ENCODE measurements at regions not wholly inside any gene's neighbourhood (a gene's known extent, or its start where the extent isn't known, plus 50 kb on each side); places are given as distances from the start of the nearest gene placed in this dataset.

DNA sequence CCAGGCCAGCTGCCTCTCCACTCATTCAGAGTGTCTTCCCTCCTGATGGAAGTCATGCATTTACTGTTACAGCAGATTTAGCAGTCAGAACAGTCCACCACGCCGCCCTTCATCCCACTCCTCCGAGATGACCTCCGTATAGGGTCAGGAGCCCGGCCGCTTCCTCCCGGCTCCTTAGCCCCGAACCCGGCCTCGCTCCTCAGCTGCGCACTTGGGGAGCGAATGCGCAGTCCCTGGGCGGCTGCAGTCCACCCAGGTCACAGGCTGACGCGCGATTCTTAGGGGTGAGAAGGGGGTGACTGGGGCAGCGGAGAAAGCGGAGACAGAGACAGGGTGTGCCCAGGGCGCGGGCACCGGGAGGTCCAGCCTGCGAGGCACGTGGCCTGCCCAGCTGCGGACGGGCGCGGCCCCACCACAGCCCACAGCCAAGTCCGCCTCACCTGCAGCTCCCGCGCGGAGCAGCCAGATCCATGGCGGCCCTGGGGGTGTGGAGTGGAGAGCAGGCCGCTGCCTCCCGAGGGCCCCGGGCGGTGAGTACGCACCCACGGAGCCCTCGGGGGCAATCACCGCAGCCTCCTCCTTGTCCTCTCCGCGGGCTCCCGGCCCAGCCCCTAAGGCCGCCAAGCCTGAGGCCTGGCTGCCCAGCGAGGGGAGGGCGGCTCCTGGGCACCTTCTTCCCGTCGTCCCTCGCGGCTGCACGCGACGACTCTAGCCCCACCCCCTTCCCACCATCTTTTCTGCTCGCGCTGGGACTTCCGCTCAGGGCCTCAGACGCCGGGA is 286.6 kb downstream of the BRD1 start:
- DNase-seq: no peak

DNA sequence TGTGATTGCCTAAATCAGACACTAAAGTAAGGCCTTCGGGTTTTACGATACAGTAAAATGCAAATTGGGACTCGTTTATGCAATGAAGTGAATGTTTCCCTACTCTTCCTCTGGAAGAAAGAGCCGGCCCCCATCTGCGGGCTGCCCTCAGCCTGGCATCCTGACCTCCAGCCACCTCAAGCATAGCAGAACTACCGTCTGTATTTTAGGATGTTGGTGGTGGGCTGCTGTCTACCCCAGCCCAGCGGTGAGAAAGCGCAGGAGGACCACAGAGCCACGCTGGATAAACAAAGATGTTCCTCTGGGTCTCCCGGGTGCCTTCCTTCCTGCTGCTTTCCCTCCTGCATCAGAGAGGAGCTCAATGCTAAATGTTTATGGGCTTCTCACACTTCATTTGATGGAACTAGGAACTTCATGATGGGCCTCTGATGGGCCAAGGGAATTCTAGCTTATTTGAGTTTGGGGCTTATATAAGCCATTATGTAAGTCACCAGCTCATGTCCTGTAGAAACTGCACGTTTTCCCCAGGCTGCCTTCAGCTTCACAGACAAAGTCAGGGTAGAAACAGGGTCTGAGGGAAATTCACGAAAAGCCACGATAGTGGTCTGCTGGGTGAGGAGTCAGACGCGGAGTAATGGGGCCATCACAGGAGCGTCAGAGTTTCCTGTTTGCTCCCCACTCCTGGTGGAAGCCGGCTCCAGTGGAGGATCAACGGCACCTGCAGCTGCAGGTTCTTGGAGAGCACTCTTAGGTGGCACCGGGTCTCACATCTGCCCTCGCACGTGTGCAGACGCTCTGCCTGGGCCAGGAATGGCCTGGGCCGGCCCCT is 287.4 kb downstream of the BRD1 start:
- no peak for DNase-seq

DNA sequence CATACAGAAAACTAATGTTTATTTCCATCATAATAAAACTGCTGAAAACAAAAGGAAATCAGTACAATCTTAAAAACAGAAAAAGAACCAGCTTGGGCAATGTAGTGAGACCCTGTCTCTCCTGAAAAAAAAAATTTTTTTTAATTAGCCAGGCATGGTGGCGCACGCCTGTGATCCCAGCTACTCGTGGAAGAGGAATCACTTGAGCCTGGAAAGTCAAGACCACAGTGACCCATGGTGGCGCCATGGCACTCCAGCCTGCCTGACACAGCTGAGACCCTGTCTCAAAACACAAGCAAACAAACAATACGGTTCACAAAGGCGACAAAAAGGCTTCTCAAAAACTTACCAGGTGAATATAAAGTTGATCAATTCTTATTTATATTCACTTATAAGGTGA is 289.7 kb downstream of the BRD1 start:
- no peak for DNase-seq

DNA sequence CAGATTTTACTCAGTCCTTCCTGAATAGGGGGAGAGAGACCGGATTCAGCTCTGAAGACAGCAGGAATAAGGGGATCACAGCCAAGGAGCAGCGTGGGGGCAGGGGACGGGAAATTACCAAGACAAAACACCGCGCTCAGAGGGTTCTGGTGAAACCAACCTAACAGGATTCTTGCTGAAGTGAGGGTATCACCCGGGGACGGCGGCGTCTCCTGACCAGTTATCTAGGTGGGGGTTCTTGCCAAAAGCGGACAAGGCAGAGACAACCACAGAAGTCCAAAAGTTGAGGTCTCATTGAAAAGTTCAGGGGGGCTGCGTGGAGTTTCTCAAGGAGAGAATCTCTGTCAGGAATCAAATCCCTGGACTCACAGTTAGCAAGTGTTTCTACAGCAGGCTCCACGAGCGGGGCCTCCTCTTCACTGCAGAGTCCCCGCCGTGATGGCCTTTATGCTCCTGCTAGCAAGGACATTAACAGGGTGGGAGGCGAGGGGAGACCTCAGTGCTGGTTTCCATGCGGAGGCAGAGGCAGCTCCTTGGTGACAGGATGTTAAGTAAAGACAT is 291.0 kb downstream of the BRD1 start:
- DNase-seq: no peak

GRCh38 chr22:49535527-49536125 is 292.0 kb downstream of the BRD1 start:
- DNase-seq: no peak

GRCh38 chr22:49535126-49535525 is 292.5 kb downstream of the BRD1 start:
- no peak for DNase-seq

GRCh38 chr22:49534386-49534785 is 293.3 kb downstream of the BRD1 start:
- DNase-seq: no peak

DNA sequence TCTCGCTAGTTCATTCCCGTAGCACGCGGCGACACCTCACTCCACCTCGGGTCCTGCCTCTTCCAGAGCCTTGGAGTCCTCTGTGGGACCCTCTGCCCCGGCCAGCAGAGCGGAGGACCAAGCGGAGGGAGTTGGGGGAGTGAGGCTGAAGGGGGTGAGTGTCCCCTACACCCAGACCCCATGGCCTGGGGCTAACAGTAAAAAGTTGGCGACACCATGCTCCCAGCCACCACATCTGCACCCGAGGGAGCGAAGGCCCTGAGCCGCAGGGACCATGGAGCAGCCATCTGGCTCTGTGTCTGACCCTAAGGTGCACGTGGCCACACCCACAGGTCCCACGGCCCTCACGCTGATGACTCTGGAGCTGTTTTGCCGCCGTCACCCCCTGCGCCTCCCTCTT is 293.8 kb downstream of the BRD1 start:
- no peak for DNase-seq

- DNase-seq: no peak
Measured at GRCh38 chr22:49532869-49533802, 294.5 kb downstream of the BRD1 start.

DNA sequence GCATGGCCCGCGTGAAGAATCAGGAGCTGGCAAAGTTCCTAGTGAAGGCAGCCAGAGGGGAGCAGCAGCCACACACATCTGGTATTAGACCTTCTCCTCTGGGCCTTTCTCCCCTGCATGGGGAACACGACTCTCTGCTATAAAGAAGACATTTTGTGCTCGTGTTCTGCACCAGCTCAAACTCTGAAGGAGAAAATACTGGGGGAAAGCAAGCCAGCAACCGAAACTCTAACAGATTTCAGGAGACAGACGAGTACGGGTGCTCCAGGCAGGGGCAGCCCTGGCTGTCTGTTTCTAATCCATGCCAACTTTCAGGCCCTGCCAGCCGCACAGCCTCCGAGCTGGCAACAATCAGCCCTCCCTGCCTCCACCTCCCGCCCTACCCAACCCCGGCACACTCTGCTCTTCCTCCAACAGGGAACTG is 296.3 kb downstream of the BRD1 start:
- no peak for DNase-seq

- no peak for DNase-seq
Measured at GRCh38 chr22:49530671-49531367, 296.9 kb downstream of the BRD1 start.

DNA sequence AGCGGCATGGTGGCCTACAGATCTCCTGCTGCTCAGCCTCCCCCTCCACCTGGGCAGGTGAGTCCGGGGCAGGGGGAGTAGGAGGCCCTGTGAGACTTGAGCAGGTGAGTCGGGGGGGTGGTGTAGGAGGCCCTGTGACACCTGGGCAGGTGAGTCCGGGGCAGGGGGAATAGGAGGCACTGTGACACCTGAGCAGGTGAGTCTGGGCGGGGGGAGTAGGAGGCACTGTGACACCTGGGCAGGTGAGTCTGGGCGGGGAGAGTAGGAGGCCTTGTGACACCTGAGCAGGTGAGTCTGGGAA is 299.3 kb downstream of the BRD1 start:
- no peak for DNase-seq

DNA sequence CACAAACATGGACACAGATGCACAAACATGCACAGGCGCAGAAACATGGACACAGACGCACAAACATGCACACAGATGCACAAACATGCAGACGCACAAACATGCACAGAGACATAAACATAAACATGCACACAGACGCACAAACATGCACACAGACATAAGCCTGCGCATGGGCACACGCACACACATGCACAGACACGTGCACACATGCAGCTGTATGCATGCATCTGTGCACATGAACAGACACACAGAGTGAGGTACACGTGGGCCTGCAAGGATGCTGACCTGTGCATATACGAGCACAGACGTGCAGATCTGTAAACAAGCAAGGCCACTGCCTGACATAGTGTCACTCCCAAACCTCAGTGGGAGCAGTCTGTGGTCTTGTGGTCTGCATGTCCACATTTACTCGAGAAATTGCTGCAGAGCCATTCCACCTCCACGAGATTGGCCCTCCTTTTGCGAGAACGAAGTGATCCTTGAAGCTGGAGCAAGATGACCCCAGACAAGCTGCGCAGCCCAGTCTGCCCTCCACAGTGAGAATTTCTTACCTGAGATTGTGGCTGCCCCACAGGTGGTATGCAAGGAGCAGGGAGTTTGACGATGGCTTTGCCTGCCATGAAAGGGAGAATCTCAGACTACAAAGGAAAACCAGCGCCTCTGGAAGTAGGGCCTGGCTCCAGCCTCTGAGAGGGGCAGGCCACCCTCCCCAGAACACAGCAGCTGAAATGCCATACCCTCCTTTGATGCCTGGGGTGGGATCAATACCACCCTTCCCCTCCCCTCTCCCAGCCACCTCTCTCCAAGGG is 299.9 kb downstream of the BRD1 start:
- DNase-seq: no peak

DNA sequence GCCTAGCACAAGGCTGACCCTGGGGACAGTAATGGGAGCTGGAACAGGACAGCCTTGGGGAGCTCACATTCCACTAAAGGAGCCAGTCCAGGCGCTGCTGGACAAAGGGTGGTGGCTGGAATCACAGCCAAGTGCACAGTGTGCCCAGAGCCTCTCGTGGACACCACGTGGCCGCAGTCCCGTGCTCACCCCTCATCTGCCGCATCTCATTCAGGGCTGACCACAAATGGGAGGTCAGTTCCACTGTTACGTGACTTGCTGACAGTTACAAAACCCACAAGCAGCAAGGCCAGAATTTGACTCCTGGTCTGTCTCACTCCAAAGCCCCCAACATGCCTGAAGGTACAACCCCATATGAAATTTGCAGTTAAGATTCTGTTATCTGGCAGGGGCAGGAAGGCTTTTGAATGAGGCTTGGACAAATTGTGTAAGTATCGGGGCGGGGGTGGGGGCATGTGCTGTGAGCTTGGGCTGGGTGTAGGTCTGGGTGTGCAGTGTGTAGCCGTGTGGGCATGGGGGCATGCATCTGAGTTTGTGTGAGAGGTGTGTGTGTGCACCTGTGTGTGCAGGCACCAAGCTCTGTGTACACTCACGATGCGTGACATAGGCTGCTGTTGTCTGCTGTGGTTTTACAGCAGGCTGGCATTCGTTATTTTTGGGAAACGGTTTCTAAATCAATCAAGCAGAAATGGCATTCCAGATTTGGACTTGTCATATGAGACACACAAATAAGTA is 301.7 kb downstream of the BRD1 start:
- DNase-seq: no peak

GRCh38 chr22:49525360-49525759 is 302.3 kb downstream of the BRD1 start:
- no peak for DNase-seq

DNA sequence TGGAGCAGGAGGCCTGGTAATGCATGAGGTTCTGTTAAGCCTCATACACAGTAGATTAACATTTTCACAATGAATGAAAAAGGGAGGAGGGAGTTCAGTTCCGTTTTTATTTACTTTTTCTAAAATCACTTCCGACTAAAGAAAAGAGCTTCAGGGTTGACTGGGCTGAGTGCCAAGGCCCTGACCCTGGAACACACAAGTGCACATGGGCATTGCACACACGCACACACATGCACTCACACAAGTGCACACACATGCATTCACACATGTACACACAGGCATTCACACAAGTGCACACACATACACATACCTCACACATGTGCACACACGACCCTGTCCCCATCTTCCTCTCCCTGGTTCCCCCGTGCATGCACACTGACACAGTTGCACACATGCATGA is 303.3 kb downstream of the BRD1 start:
- DNase-seq: no peak

DNA sequence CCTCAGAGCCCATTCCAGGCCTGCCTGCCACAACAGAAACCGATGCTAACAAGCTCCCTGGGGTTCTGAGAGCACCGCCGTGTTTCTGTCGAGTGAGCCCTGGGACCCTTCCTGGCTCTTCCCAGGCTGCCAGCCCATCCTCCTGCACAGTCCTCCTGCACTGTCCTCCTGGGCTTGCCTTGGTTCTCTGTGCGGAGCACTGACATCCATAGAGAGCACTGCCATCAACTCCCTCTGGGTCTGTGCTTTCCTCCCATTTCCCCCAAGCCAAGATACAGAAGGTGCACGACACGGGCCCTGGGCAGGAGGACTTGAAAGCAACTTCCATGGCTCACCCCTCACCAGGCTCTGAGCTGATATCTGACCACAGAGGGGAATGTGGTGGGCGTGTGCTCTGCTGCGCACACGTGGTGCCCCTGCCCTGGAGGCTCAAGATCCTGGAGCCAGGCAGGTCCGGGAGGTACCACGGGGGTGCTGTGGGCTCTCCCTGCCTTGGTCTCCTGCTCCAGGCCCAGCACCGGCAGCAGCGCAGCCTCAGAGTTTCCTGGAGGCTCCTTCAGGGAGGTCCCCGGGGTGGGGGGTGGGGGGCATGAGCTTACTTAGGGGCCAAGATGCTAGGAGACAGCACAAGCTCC is 304.2 kb downstream of the BRD1 start:
- no peak for DNase-seq

DNA sequence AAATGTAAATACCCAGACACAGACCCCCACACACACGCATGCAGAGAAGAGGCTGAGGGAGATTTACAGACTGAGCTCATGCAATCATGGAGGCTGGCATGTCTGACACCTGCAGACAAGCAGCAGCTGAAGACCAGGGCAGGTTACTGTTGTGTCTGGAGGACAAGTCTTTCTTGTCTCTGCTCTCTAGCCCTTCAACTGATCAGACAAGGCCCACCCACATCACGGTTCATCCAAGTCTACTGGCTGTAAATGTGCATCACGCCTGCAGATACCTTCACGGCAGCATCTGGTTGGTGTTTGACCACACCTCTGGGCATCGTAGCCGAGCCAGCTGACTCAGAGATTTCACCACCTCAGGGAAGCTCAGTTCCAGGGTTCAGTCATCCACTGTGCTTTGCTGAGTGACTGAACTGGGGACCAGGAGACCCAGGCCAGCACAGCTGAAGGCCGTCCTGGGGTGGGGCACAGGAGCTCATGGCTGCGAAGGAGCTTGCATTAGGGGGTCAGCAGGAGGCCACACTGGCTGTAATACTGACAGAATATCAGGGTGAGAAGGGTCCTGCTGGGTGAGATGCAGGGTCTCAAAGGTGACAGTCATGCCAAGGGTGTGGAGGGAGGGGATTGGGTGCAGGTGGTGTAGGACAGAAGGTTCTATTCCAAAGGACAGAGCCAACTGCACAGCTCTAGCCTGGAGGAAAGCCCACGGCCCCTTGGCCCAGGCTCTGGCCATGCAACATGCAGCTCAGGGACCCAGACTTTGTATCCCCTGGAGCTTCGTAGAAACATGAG is 304.9 kb downstream of the BRD1 start:
- DNase-seq: no peak

DNA sequence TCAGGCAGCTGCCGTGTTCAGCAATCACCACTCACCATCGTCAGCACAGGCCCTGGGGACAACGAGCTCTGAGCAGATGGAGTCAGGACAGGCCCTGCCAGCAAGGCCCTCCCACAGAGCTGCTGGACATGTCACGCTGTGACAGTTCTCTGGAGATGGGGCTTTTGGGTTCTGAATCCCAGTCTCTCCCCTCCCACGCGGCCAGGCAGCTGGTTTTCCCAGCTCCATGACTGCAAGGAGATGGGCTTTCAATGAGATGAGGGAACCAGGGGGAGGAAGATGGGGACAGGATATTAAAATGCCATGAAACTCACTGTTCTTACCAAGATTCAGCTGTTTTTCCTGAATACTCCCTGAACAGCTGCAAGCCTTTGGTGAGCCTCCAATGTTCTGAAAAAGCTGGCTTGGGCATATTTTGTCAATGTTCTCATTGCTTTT is 305.9 kb downstream of the BRD1 start:
- DNase-seq: no peak
